DMS153 treated with DMSO at 0.1 percent for 48 hours (cell line): ENCODE measurements at regions not wholly inside any gene's neighbourhood (a gene's known extent, or its start where the extent isn't known, plus 50 kb on each side); places are given as distances from the start of the nearest gene placed in this dataset.
"Not testable (repeated sequence)": the region's sequence is repeated elsewhere in the genome, so short reads cannot be mapped to it uniquely, and the experiment has no call there.

Source experiments
- DNase-seq: peaks from one replicate; lab custom pipeline; 2025; ENCODE audit not compliant: unreplicated experiment; lab: John Stamatoyannopoulos, UW

GRCh38 chr14:101254805-101255764, 306.2 kb upstream of the DIO3 start:
- DNase-seq, result no peak

- DNase-seq, result no peak
These were observed 305.6 kb upstream of the DIO3 start for GRCh38 chr14:101255765-101256125.

GRCh38 chr14:101256266-101256665, 305.0 kb upstream of the DIO3 start:
- no peak for DNase-seq

GRCh38 chr14:101257551-101257950, 303.7 kb upstream of the DIO3 start:
- no peak for DNase-seq

DNA sequence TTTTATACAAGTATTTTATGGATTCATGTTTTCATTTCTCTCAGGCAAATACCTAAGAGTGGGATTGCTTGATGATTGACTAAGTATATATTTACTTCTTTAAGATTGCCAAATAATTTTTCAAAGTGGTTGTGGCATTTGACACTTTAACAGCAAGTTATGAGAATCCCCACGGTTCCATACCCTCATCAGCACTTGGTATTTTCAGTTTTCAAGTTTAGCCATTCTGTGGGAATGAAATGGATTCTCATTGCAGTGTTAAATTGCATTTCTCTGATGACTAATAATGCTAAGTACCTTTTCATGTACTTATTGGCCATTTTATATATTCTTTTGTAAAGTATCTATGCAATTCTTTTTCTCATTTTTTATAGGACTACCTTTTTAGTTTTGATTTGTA, 301.5 kb upstream of the DIO3 start:
- DNase-seq, result no peak

DNA sequence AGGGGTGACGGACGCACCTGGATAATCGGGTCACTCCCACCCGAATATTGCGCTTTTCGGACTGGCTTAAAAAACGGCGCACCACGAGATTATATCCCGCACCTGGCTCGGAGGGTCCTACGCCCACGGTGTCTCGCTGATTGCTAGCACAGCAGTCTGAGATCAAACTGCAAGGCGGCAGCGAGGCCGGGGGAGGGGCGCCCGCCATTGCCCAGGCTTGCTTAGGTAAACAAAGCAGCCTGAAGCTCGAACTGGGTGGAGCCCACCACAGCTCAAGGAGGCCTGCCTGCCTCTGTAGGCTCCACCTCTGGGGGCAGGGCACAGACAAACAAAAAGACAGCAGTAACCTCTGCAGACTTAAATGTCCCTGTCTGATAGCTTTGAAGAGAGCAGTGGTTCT, 294.9 kb upstream of the DIO3 start:
- DNase-seq, result not testable (repeated sequence)

DNA sequence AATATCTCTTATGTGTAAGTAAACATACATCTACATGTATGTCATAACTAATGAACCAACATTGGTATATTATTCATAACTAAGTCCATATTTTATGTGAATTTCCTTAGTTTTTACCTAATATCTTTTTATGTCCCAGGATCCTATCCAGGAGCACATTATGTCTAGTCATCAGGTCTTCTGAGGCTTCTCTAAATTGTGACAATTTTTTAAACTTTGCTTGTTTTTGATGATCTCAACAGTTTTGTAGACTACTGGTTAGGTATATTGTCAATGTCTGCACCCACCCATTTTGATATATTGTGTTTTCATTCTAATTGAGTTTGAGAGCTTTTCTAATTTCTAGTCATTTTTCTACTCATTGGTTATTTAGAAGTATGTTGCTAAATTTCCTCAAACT, 288.2 kb upstream of the DIO3 start:
- no peak for DNase-seq

GRCh38 chr14:101276309-101277091, 284.8 kb upstream of the DIO3 start:
- DNase-seq, result no peak

DNA sequence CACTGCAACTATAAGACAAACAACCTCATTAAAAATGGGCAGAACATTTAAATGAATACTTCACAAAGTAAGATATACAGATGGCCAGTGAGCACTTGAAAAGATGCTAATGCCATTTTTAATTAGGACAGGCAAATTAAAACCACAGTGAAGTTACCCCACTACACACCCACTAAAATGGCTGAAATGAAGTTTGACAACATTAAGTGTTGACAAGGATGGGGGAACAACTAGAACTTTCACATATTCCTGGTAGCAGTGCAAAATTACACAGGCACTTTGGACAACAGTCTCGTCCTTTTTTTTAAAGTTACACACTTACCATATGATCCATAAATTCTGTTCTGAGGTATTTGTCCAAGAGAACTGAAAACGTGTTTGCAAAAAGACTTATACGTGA, 278.9 kb upstream of the DIO3 start:
- no peak for DNase-seq

DNA sequence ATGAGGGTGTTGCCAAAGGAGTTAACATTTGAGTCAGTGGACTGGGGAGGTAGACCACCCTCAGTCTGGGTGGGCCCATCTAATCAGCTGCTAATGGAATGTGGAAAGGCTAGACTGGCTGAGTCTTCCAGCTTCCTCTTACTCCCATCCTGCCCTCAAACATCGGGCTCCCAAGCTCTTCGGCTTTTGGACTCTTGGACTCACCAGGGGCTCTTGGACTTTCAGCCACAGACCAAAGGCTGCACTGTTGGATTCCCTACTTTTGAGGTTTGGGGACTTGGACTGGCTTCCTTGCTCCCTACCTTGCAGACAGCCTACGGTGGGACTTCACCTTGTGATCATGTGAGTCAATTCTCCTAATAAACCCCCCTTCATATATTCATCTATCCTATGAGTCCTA, 276.6 kb upstream of the DIO3 start:
- no peak for DNase-seq

- DNase-seq, result no peak
These were observed 274.9 kb upstream of the DIO3 start for GRCh38 chr14:101286271-101287018.

DNA sequence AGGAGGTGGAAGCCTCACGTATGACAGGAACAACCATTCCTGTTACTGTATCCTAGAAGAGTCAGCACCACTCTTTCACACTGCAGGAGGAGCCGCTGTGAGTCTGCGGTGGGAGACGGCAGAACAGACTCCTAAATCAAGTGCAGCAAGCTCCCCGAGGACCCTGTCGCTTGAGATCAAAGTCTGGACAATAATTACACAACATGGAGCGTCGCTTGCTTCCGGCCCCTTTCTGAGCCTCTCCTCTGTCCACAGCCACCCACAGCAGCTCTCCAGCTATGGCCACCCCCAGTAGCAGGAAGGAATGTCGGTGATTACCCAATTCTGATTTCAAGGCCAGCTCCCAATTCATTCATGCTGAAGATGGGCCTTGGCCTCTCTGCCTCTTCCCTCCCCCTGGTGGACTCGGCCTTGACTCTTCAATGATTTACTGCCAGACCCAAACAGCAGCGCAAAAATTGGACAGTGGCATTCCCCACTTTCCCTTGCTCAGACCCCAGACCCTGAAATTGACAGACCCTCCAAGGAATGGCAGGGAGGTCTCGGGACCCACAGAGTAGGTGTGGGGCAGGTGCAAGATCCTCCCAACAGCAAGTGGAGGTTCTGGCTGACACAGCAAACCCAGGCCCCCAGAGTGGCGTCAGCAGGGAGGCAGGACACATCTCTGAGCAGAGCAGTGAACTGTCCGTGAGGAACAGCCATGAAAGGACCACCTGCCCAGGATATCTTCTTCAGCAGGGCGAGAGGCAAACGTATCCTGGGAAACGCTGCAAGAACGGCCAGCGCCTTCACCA, 272.7 kb upstream of the DIO3 start:
- no peak for DNase-seq

DNA sequence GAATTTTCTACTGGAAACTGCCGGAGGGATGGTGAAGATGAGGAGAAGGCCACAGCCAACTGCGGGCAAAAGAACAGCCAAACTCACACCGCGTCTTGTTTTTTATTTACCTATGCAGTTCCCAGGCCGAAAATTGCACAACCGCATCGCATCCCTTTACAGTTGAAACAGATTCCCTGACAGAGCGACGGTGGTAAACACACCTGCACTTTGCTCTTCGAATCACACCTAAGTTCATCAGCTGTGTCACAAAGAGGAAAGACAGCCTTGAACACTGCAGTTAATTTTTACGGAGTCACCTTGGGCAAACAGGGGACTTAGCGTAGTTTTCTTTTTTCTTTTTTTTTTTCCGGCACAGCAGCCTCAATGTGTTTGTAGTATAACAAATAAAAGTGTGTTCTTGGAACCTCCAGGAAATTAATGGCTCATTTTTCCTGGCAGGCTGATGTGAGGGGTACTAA, 272.0 kb upstream of the DIO3 start:
- no peak for DNase-seq

DNA sequence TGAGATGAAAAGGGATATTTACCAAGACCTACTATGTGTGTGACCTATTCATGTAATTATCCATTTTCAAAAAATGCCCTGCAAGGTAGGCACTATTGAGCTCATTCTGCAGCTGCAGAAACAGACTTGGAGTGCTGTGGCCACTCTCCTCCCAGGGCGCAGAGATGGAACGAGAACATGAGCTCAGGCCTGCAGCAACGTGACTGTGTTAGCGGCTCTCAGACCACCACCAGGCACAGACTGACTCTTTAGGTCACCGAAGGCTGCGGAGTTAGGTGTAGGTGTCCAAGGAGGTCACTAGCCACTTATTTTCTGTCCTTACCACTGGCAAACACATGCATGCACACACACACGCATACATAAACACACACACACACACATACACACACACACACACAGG, 271.4 kb upstream of the DIO3 start:
- no peak for DNase-seq

DNA sequence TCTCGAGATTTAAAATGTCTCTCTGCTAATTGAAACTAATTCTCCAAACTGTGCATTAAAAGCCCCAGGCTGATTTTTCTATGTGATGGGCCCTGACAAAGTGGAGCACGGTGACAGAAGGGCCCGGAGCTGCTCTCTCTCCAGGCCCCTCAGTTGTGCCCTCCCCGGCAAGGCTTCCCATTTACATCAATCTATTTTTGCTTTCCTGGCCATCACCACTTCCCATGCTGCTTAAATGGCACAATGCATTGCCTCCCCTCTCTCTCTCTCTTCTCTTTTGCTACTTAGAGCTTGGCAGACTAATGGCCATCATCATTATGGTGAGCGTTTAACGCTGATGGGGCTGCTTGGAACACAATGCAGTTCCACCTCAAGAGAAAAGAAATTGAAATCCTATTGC, 270.7 kb upstream of the DIO3 start:
- DNase-seq, result no peak

GRCh38 chr14:101291390-101291789, 269.9 kb upstream of the DIO3 start:
- DNase-seq, result no peak

DNA sequence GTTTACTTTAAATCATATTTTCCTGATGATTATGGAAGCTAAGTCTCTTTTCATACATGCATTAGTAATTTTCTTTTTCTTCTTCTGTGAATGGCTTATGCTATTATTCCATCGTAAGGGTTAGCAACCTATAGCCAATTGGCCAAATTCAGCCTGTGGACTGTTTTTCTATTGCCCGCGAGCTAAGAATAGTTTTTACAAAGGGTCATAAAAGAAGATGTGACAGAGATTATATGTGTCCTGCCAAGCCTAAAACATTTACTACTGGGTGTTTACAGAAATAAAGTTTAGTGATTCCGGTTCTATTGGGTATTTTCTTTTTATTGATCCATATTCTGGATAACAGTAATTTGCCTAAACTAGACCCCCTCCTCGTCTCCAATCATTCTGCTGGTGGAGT, 268.8 kb upstream of the DIO3 start:
- no peak for DNase-seq

DNA sequence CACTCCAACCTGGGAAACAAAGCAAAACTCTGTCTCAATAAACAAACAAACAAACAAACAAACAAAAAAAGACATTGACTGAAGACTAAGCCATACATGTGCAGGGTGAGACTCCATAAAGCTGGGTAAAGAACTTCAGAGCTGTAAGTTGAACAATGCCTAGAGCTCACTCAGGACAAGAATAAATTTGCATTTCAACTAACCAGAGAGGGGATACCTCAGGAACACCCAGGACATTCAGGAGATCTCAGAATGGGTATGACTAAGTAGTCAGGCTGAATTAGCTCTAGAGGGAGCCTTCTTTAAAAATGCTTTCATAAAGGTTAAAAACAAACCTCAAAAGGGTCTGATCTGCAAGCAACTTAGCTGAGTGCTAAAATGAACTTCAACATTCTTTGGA, 267.7 kb upstream of the DIO3 start:
- DNase-seq, result no peak

- no peak for DNase-seq
These were observed 267.2 kb upstream of the DIO3 start for GRCh38 chr14:101294136-101294535.

DNA sequence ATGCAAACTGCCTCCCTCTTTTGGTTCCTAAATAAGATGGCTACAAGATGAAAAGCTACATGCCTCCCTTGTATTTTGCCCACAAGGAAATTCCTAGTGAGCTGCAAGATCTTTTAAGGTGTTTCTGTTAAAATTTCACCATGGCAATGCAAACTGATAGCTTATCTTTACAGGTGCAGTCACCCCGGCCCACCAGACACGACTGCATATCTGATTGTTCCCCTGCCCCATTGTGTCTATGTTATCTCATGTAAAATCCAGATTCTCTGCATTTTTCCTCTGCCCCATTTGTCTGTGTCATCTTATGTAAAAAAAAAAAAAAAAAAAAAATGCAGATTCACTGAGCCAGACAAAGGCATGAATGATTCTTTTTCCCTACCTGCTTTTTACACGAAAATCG, 261.5 kb upstream of the DIO3 start:
- not testable (repeated sequence) for DNase-seq

DNA sequence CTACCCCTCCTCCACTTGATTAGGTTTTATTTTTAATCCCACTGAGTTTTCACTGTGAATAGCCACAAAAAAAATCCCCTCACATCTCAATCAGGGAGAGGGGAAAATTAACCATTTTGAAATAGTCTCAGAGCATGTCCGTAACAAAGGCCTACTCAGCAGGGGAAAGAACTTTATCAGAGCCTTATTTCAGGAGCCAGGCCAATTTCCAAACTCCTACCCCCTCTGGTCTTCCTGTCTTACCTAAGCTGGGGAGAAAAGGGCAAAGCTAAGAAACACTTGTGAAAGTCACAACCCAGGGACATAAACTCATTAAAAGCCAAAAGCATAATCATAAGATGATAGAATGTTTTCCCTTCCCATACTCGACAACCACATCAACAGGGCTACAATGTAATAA, 260.3 kb upstream of the DIO3 start:
- no peak for DNase-seq
